DND-41 (cell line): ENCODE measurements at regions not wholly inside any gene's neighbourhood (a gene's known extent, or its start where the extent isn't known, plus 50 kb on each side); places are given as distances from the start of the nearest gene placed in this dataset.
"Not testable (repeated sequence)": the region's sequence is repeated elsewhere in the genome, so short reads cannot be mapped to it uniquely, and the experiment has no call there.

Experiments used
- ATAC-seq: fragments of 200-7000 bp; cut with Tn5 transposase; 3 replicates; pipeline ENCODE4 v1.9.1; 2021; ENCODE audit warnings: low read depth; ENCODE audit not compliant: insufficient read depth
- DNase-seq: peaks from one replicate; pipeline ENCODE4 v3.0.0-alpha.2; 2020
- H2AFZ ChIP-seq: 2 replicates; pipeline ENCODE4 v1.6.0; 2012; ENCODE audit warnings: low read depth, low read length
- H3K27ac ChIP-seq: 2 replicates; pipeline ENCODE4 v1.5.1; 2012; ENCODE audit warnings: low read length, inconsistent platforms
- H3K27me3 ChIP-seq: fragments of 200-600 bp; sonication (generic); 2 replicates; pipeline ENCODE4 v1.6.0; 2012; ENCODE audit warnings: low read length, mild to moderate bottlenecking, inconsistent platforms; ENCODE audit not compliant: insufficient read depth, poor library complexity
- H3K36me3 ChIP-seq: 2 replicates; pipeline ENCODE4 v1.5.1; 2012; ENCODE audit warnings: low read length, inconsistent platforms; ENCODE audit not compliant: insufficient read depth
- H3K4me1 ChIP-seq: 2 replicates; pipeline ENCODE4 v1.5.1; 2012; ENCODE audit warnings: mild to moderate bottlenecking, low read length; ENCODE audit not compliant: insufficient read depth
- H3K4me2 ChIP-seq: 2 replicates; pipeline ENCODE4 v1.6.0; 2012; ENCODE audit warnings: mild to moderate bottlenecking, moderate library complexity, low read length, inconsistent platforms; ENCODE audit not compliant: insufficient read depth
- H3K4me3 ChIP-seq, 2 experiments: fragments of 200-600 bp in 1 of 2; shearing (Covaris generic) in 1 of 2; 2 replicates each; pipeline ENCODE4 v1.5.1; 2012 to 2016; ENCODE audit warnings: inconsistent platforms in 2 of 2, low read length in 2 of 2, mild to moderate bottlenecking in 2 of 2, low read depth in 1 of 2, moderate library complexity in 1 of 2
- H3K79me2 ChIP-seq: 2 replicates; pipeline ENCODE4 v1.6.0; 2012; ENCODE audit warnings: low read length, inconsistent platforms; ENCODE audit not compliant: insufficient read depth
- H3K9ac ChIP-seq: 2 replicates; pipeline ENCODE4 v1.6.0; 2012; ENCODE audit warnings: low read depth, mild to moderate bottlenecking, inconsistent platforms, low read length, moderate library complexity
- H3K9me3 ChIP-seq: 2 replicates; pipeline ENCODE4 v1.5.1; 2012; ENCODE audit warnings: low read length, moderate library complexity, mild to moderate bottlenecking, inconsistent platforms; ENCODE audit not compliant: insufficient read depth, severe bottlenecking
- H4K20me1 ChIP-seq: 2 replicates; pipeline ENCODE4 v1.6.0; 2012; ENCODE audit warnings: low read length; ENCODE audit not compliant: insufficient read depth
- CTCF ChIP-seq: IDR thresholded peaks from 2 replicates; pipeline ENCODE4 v1.5.1; 2012; ENCODE audit warnings: borderline replicate concordance, low read length, moderate library complexity, mild to moderate bottlenecking; ENCODE audit not compliant: poor library complexity, severe bottlenecking; ENCODE audit errors: extremely low read depth
- EZH2 ChIP-seq: IDR thresholded peaks from 3 replicates; pipeline ENCODE4 v1.6.1; 2012; ENCODE audit warnings: borderline replicate concordance, low read depth, mild to moderate bottlenecking, moderate library complexity, low read length, inconsistent platforms; ENCODE audit not compliant: severe bottlenecking

- no peaks in the 10 kb centered on the region for H3K27me3 ChIP-seq
Measured at GRCh38 chr14:35193161-35193560, 70.8 kb downstream of the PRORP start.

GRCh38 chr14:35194183-35194582 is 71.8 kb downstream of the PRORP start:
- not testable (repeated sequence) for H3K4me2 ChIP-seq, ATAC-seq

More at GRCh38 chr14:35193161-35193560, 70.8 kb downstream of the PRORP start:
- Histone ChIP-seq H3K4me3 (no peak overlapping the region), H4K20me1 (no peaks in the 10 kb centered on the region), H3K4me1 (no peaks in the 10 kb centered on the region), H3K4me2 (no peak overlapping the region), H3K9me3 (no peaks in the 10 kb centered on the region), H3K36me3 (peaks cover 7% of the 10 kb centered on the region; the same call in 1 of the 2 replicates), H3K9ac (no peak overlapping the region), H3K79me2 (no peaks in the 10 kb centered on the region), H2AFZ (no peak overlapping the region), H3K27ac (no peak overlapping the region)
- no peak for TF ChIP-seq CTCF
- no peak for TF ChIP-seq EZH2
- no peak for ATAC-seq
- DNase-seq = no peak

GRCh38 chr14:35196571-35196970 is 74.2 kb downstream of the PRORP start:
- H4K20me1 ChIP-seq = no peaks in the 10 kb centered on the region
- H3K27me3 ChIP-seq = no peaks in the 10 kb centered on the region
- no peaks in the 10 kb centered on the region for H3K79me2 ChIP-seq
- H3K9ac ChIP-seq = no peak overlapping the region
- H3K4me1 ChIP-seq = peaks cover 6% of the 10 kb centered on the region
- no peaks in the 10 kb centered on the region for H3K9me3 ChIP-seq
- no peak overlapping the region for H3K4me3 ChIP-seq
- ATAC-seq = no peak
- H3K4me2 ChIP-seq = no peak overlapping the region
- H3K27ac ChIP-seq = no peak overlapping the region
- DNase-seq = no peak
- TF ChIP-seq CTCF = no peak
- no peak for TF ChIP-seq EZH2
- H2AFZ ChIP-seq = no peak overlapping the region
- no peaks in the 10 kb centered on the region; the same call in 1 of the 2 replicates for H3K36me3 ChIP-seq

More at GRCh38 chr14:35194183-35194582, 71.8 kb downstream of the PRORP start:
- not testable (repeated sequence) for H3K4me1 ChIP-seq, DNase-seq, H3K4me3 ChIP-seq, H3K27ac ChIP-seq, H3K79me2 ChIP-seq, H3K27me3 ChIP-seq, H2AFZ ChIP-seq, H3K9me3 ChIP-seq, H3K9ac ChIP-seq, H4K20me1 ChIP-seq, H3K36me3 ChIP-seq

- H3K36me3 ChIP-seq = no peaks in the 10 kb centered on the region; the same call in 1 of the 2 replicates
- no peaks in the 10 kb centered on the region for H4K20me1 ChIP-seq
- ATAC-seq (no peak), DNase-seq (no peak)
- no peak overlapping the region for H3K4me2 ChIP-seq
- H3K27ac ChIP-seq = no peak overlapping the region
- no peak overlapping the region for H3K4me3 ChIP-seq
- no peaks in the 10 kb centered on the region for H3K9me3 ChIP-seq
- H3K9ac ChIP-seq = no peak overlapping the region
- no peaks in the 10 kb centered on the region for H3K79me2 ChIP-seq
- TF ChIP-seq EZH2 = no peak
- no peak for TF ChIP-seq CTCF
- no peaks in the 10 kb centered on the region for H3K27me3 ChIP-seq
- H3K4me1 ChIP-seq = peaks cover 6% of the 10 kb centered on the region
- H2AFZ ChIP-seq = no peak overlapping the region
Measured at GRCh38 chr14:35197015-35197414, 74.7 kb downstream of the PRORP start.
